Neural progenitor cell (in vitro differentiated cells): ENCODE measurements at regions not wholly inside any gene's neighbourhood (a gene's known extent, or its start where the extent isn't known, plus 50 kb on each side); places are given as distances from the start of the nearest gene placed in this dataset.

Experiments used
- EZH2 ChIP-seq: fragments of 200-600 bp; sonication (generic); IDR thresholded peaks from 2 replicates; pipeline ENCODE4 v1.6.1; 2017; ENCODE audit warnings: antibody characterized with exemption, mild to moderate bottlenecking, moderate library complexity
- EZH2phosphoT487 ChIP-seq: fragments of 200-600 bp; sonication (generic); IDR thresholded peaks from 2 replicates; pipeline ENCODE4 v1.6.1; 2017; ENCODE audit warnings: antibody characterized with exemption
- TF ChIP-seq, protein P1 (sequence below): fragments of 200-600 bp; sonication (generic); IDR thresholded peaks from 2 replicates; pipeline ENCODE4 v1.5.1; 2017; ENCODE audit warnings: antibody characterized with exemption, mild to moderate bottlenecking

DNA sequence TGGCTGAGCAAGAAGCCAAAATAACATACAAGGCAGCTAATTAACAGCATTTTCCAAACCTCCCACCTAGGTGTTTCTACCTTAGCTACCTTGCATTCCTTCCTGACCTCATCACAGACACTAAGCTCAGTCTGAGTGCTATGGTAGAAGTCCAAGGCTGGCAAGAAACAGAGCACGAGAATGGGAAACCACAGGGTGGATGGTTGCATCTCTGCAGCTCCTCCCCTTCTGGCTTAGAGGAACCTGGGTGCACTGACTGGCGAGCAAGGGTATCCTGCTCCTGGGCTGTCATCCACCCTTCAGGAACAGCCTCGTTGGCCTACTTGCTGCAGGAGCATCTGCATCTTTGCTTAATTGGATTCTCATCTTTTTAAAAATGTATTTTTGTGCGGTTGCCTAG, 73.1 kb upstream of the KIRREL3 start:
- TF ChIP-seq, protein P1, sequence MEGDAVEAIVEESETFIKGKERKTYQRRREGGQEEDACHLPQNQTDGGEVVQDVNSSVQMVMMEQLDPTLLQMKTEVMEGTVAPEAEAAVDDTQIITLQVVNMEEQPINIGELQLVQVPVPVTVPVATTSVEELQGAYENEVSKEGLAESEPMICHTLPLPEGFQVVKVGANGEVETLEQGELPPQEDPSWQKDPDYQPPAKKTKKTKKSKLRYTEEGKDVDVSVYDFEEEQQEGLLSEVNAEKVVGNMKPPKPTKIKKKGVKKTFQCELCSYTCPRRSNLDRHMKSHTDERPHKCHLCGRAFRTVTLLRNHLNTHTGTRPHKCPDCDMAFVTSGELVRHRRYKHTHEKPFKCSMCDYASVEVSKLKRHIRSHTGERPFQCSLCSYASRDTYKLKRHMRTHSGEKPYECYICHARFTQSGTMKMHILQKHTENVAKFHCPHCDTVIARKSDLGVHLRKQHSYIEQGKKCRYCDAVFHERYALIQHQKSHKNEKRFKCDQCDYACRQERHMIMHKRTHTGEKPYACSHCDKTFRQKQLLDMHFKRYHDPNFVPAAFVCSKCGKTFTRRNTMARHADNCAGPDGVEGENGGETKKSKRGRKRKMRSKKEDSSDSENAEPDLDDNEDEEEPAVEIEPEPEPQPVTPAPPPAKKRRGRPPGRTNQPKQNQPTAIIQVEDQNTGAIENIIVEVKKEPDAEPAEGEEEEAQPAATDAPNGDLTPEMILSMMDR = no peak
- no peak for TF ChIP-seq EZH2
- no peak for TF ChIP-seq EZH2phosphoT487
